ENCODE measurements at regions not wholly inside any gene's neighbourhood (a gene's known extent, or its start where the extent isn't known, plus 50 kb on each side); places are given as distances from the start of the nearest gene placed in this dataset.
"Not testable (repeated sequence)": the region's sequence is repeated elsewhere in the genome, so short reads cannot be mapped to it uniquely, and the experiment has no call there.

GRCh38 chr22:48778308-48779195 is 1049.1 kb downstream of the BRD1 start:
- in situ Hi-C loops (cut with MboI; ENCODE audit: low sequenced_read_pairs): no loop called here
- Histone ChIP-seq H3K9me3 (no peaks in the 10 kb centered on the region; the same call in 1 of the 2 replicates), H3K36me3 (replicated peaks) (no peaks in the 10 kb centered on the region), H3K4me1 (no peaks in the 10 kb centered on the region), H3K4me3 (no peak overlapping the region), H3K27me3 (ENCODE audit: low read depth) (no peaks in the 10 kb centered on the region)
- DNase-seq (ENCODE audit: low spot score in 2 of 2): no peak

- Histone ChIP-seq H3K4me1 (no peaks in the 10 kb centered on the region), H3K9me3 (no peaks in the 10 kb centered on the region), H3K27me3 (ENCODE audit: low read depth) (no peaks in the 10 kb centered on the region), H3K4me3 (no peak overlapping the region), H3K36me3 (replicated peaks) (no peaks in the 10 kb centered on the region)
- no peak for DNase-seq (ENCODE audit: low spot score in 2 of 2)
- in situ Hi-C loops (cut with MboI; ENCODE audit: low sequenced_read_pairs): no loop called here
Observed at GRCh38 chr22:48772286-48772907, 1055.3 kb downstream of the BRD1 start.

GRCh38 chr22:48765595-48765994 is 1062.1 kb downstream of the BRD1 start:
- Histone ChIP-seq H3K4me3 (no peak overlapping the region), H3K36me3 (replicated peaks) (no peaks in the 10 kb centered on the region), H3K4me1 (no peaks in the 10 kb centered on the region), H3K27me3 (ENCODE audit: low read depth) (no peaks in the 10 kb centered on the region), H3K9me3 (no peaks in the 10 kb centered on the region)
- DNase-seq (ENCODE audit: low spot score in 2 of 2): no peak
- in situ Hi-C loops (cut with MboI; ENCODE audit: low sequenced_read_pairs): no loop called here

- Histone ChIP-seq H3K36me3 (replicated peaks) (no peaks in the 10 kb centered on the region), H3K27me3 (ENCODE audit: low read depth) (no peaks in the 10 kb centered on the region), H3K4me3 (no peak overlapping the region), H3K9me3 (no peaks in the 10 kb centered on the region), H3K4me1 (no peaks in the 10 kb centered on the region)
- DNase-seq (ENCODE audit: low spot score in 2 of 2): no peak
- in situ Hi-C loops (cut with MboI; ENCODE audit: low sequenced_read_pairs): no loop called here
Observed at GRCh38 chr22:48761546-48761945, 1066.1 kb downstream of the BRD1 start.

- in situ Hi-C loops (cut with MboI; ENCODE audit: low sequenced_read_pairs): no loop called here
- H3K27me3 ChIP-seq (ENCODE audit: low read depth): no peaks in the 10 kb centered on the region
- DNase-seq (ENCODE audit: low spot score in 2 of 2): no peak
- no peaks in the 10 kb centered on the region for H3K4me1 ChIP-seq
- H3K36me3 ChIP-seq (replicated peaks): no peaks in the 10 kb centered on the region
- no peaks in the 10 kb centered on the region for H3K9me3 ChIP-seq
- H3K4me3 ChIP-seq: no peak overlapping the region
Observed at GRCh38 chr22:48760481-48761390, 1066.9 kb downstream of the BRD1 start.

GRCh38 chr22:48758881-48759875 is 1068.5 kb downstream of the BRD1 start:
- Histone ChIP-seq H3K27me3 (ENCODE audit: low read depth) (no peaks in the 10 kb centered on the region), H3K9me3 (no peaks in the 10 kb centered on the region), H3K36me3 (replicated peaks) (no peaks in the 10 kb centered on the region), H3K4me3 (no peak overlapping the region), H3K4me1 (no peaks in the 10 kb centered on the region)
- DNase-seq (ENCODE audit: low spot score in 2 of 2): no peak
- in situ Hi-C loops (cut with MboI; ENCODE audit: low sequenced_read_pairs): no loop called here

- in situ Hi-C loops (cut with MboI; ENCODE audit: low sequenced_read_pairs): no loop called here
- Histone ChIP-seq H3K4me1 (no peaks in the 10 kb centered on the region), H3K36me3 (replicated peaks) (no peaks in the 10 kb centered on the region), H3K4me3 (no peak overlapping the region), H3K9me3 (no peaks in the 10 kb centered on the region), H3K27me3 (ENCODE audit: low read depth) (no peaks in the 10 kb centered on the region)
- DNase-seq (ENCODE audit: low spot score in 2 of 2): no peak
Observed at GRCh38 chr22:48757985-48758561, 1069.6 kb downstream of the BRD1 start.

GRCh38 chr22:48757581-48757980 is 1070.1 kb downstream of the BRD1 start:
- H3K9me3 ChIP-seq: no peaks in the 10 kb centered on the region
- no peak for DNase-seq (ENCODE audit: low spot score in 2 of 2)
- no peak overlapping the region for H3K4me3 ChIP-seq
- H3K27me3 ChIP-seq (ENCODE audit: low read depth): no peaks in the 10 kb centered on the region
- in situ Hi-C loops (cut with MboI; ENCODE audit: low sequenced_read_pairs): no loop called here
- H3K4me1 ChIP-seq: no peaks in the 10 kb centered on the region
- H3K36me3 ChIP-seq (replicated peaks): no peaks in the 10 kb centered on the region

- H3K36me3 ChIP-seq (replicated peaks); in situ Hi-C loops (cut with MboI; ENCODE audit: low sequenced_read_pairs); H3K27me3 ChIP-seq (ENCODE audit: low read depth); H3K4me1 ChIP-seq; H3K9me3 ChIP-seq; DNase-seq (ENCODE audit: low spot score in 2 of 2); H3K4me3 ChIP-seq: not testable (repeated sequence)
Observed at GRCh38 chr22:48757135-48757534, 1070.5 kb downstream of the BRD1 start.

- no peaks in the 10 kb centered on the region for H3K36me3 ChIP-seq (replicated peaks)
- no peak for DNase-seq (ENCODE audit: low spot score in 2 of 2)
- in situ Hi-C loops (cut with MboI; ENCODE audit: low sequenced_read_pairs): no loop called here
- no peaks in the 10 kb centered on the region for H3K4me1 ChIP-seq
- H3K27me3 ChIP-seq (ENCODE audit: low read depth): no peaks in the 10 kb centered on the region
- H3K9me3 ChIP-seq: no peaks in the 10 kb centered on the region
- no peak overlapping the region for H3K4me3 ChIP-seq
Observed at GRCh38 chr22:48756146-48757111, 1071.2 kb downstream of the BRD1 start.

GRCh38 chr22:48755059-48755949 is 1072.4 kb downstream of the BRD1 start:
- in situ Hi-C loops (cut with MboI; ENCODE audit: low sequenced_read_pairs): no loop called here
- H3K4me3 ChIP-seq: no peak overlapping the region
- no peaks in the 10 kb centered on the region for H3K27me3 ChIP-seq (ENCODE audit: low read depth)
- no peaks in the 10 kb centered on the region for H3K4me1 ChIP-seq
- no peaks in the 10 kb centered on the region for H3K9me3 ChIP-seq
- H3K36me3 ChIP-seq (replicated peaks): no peaks in the 10 kb centered on the region
- no peak for DNase-seq (ENCODE audit: low spot score in 2 of 2)
